Esophagus muscularis mucosa (tissue), 4 donors: ENCODE measurements at regions not wholly inside any gene's neighbourhood (a gene's known extent, or its start where the extent isn't known, plus 50 kb on each side); places are given as distances from the start of the nearest gene placed in this dataset.

Experiments used
- EP300 ChIP-seq: sonication (generic); formaldehyde crosslinking; IDR thresholded peaks from one replicate; pipeline ENCODE4 v1.6.1; 2017; ENCODE audit warnings: antibody characterized with exemption
- POLR2A ChIP-seq: fragments of 450-650 bp; IDR thresholded peaks from one replicate; pipeline ENCODE4 v1.6.1; 2017; ENCODE audit warnings: antibody characterized with exemption, moderate library complexity, mild to moderate bottlenecking, low read depth
- POLR2AphosphoS5 ChIP-seq, 2 donors: sonication (generic); formaldehyde crosslinking; IDR thresholded peaks; one replicate each; pipeline ENCODE4 v1.6.1; 2017; ENCODE audit warnings: antibody characterized with exemption in 2 of 2
- TF ChIP-seq, protein P1 (sequence below), 3 experiments: fragments of 200-600 bp in 2 of 3; fragments of 450-650 bp in 1 of 3; sonication (generic) in 2 of 3; IDR thresholded peaks; one replicate each; pipeline ENCODE4 v1.5.1; 2017 to 2019; ENCODE audit warnings: antibody characterized with exemption in 3 of 3, mild to moderate bottlenecking in 2 of 3, moderate library complexity in 1 of 3

DNA sequence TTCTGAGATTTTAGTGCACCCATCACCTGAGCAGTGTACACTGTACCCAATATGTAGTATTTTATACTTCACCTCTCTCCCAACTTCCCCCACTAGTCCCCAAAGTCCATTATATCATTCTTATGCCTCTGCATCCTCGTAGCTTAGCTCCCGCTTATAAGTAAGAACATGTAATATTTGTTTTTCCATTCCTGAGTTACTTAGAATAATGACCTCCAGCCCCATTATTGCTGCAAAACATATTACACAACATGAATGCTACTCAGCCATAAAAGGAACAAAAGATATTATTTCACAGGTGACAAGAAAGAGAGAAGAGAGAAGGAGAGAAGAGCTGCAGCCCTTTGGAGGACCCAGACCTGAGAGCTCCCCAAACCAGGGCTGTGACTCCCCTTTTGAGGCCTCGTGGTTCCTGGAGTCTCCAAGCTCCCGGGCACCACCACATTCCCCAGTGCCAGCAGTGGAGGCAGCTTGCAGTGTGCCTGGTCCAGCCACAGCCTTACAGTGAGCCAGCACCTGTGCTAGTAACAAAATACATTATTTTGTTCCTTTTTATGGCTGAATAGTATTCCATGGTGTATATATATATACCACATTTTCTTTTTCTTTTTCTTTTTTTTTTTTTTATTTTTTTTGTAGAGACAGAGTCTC is 194.5 kb upstream of the DAB2 start:
- TF ChIP-seq POLR2A (no peak), EP300 (no peak), POLR2AphosphoS5 (IDR thresholded peaks at IDR 0.05) (no peak)
- TF ChIP-seq, protein P1, sequence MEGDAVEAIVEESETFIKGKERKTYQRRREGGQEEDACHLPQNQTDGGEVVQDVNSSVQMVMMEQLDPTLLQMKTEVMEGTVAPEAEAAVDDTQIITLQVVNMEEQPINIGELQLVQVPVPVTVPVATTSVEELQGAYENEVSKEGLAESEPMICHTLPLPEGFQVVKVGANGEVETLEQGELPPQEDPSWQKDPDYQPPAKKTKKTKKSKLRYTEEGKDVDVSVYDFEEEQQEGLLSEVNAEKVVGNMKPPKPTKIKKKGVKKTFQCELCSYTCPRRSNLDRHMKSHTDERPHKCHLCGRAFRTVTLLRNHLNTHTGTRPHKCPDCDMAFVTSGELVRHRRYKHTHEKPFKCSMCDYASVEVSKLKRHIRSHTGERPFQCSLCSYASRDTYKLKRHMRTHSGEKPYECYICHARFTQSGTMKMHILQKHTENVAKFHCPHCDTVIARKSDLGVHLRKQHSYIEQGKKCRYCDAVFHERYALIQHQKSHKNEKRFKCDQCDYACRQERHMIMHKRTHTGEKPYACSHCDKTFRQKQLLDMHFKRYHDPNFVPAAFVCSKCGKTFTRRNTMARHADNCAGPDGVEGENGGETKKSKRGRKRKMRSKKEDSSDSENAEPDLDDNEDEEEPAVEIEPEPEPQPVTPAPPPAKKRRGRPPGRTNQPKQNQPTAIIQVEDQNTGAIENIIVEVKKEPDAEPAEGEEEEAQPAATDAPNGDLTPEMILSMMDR (IDR thresholded peaks at IDR 0.05) = no peak
